Small intestine (tissue), 7 donors: ENCODE measurements at regions not wholly inside any gene's neighbourhood (a gene's known extent, or its start where the extent isn't known, plus 50 kb on each side); places are given as distances from the start of the nearest gene placed in this dataset.
A peak's percentile ranks its signal among the peaks of the same experiment; 100 is the strongest.

Experiments used
- DNase-seq, 2 donors: peaks; one replicate each; pipeline versions ENCODE4 v3.0.0 to v3.0.0-alpha.2; 2013
- FAIRE-seq: peaks from 2 replicates; lab custom pipeline; 2012; peaks lifted over from hg19 to GRCh38; lab: Jason Lieb, UNC
- H3K27ac ChIP-seq, 3 donors: one replicate each; pipeline ENCODE4 v1.5.1; 2013; ENCODE audit warnings: low read length in 2 of 3, mild to moderate bottlenecking in 2 of 3, control low read depth in 1 of 3, inconsistent platforms in 1 of 3, low read depth in 1 of 3, moderate library complexity in 1 of 3
- H3K27me3 ChIP-seq, 3 donors: one replicate each; pipeline ENCODE4 v1.6.1; 2013; ENCODE audit warnings: low read length in 3 of 3, inconsistent platforms in 1 of 3; ENCODE audit not compliant: control insufficient read depth in 3 of 3, insufficient read depth in 3 of 3
- H3K36me3 ChIP-seq, 3 donors: one replicate each; pipeline ENCODE4 v1.6.1; 2013; ENCODE audit warnings: low read length in 3 of 3, inconsistent platforms in 1 of 3, low read depth in 1 of 3, mild to moderate bottlenecking in 1 of 3, moderate library complexity in 1 of 3; ENCODE audit not compliant: control insufficient read depth in 3 of 3, insufficient read depth in 2 of 3
- H3K4me1 ChIP-seq, 3 donors: one replicate each; pipeline ENCODE4 v1.6.1; 2013; ENCODE audit warnings: low read length in 2 of 3, inconsistent platforms in 1 of 3, low read depth in 1 of 3, mild to moderate bottlenecking in 1 of 3, moderate library complexity in 1 of 3; ENCODE audit not compliant: control insufficient read depth in 3 of 3, insufficient read depth in 2 of 3
- H3K4me3 ChIP-seq, 3 donors: one replicate each; pipeline ENCODE4 v1.5.1; 2013; ENCODE audit warnings: low read length in 3 of 3, control low read depth in 1 of 3, inconsistent platforms in 1 of 3, low read depth in 1 of 3, mild to moderate bottlenecking in 1 of 3, moderate library complexity in 1 of 3
- H3K9me3 ChIP-seq, 2 donors: one replicate each; pipeline ENCODE4 v1.6.1; 2013; ENCODE audit warnings: low read depth in 1 of 2, low read length in 1 of 2; ENCODE audit not compliant: control insufficient read depth in 2 of 2, insufficient read depth in 1 of 2
- WGBS, 3 donors: extraction: QIAGEN DNeasy Blood & Tissue Kit; methylation state at CpG; one replicate each; pipeline ENCODE4 v1.1.7; 2013; 5-methylcytosine and 5-hydroxymethylcytosine counted together
- donor health status: healthy with polysubstance abuse.
- donor health status: control.
- donor health status: control.
- donor health status: Bipolar disorder and iron deficiency.
- donor health status: healthy.

GRCh38 chr12:124098887-124099286 lies 125.9 kb downstream of the ZNF664 start:
- Histone ChIP-seq H3K4me1 (no peaks in the 10 kb centered on the region), H3K9me3 (peaks cover 0 to 2% of the 10 kb centered on the region in 2 donors), H3K36me3 (no peaks in the 10 kb centered on the region), H3K27ac (no peak overlapping the region), H3K27me3 (no peaks in the 10 kb centered on the region), H3K4me3 (no peak overlapping the region)
- 72 to 82% (median 79%) methylated on average over 8 of the region's 8 CpGs for WGBS, 3 donors
- FAIRE-seq: no peak
- no peak for DNase-seq

DNA sequence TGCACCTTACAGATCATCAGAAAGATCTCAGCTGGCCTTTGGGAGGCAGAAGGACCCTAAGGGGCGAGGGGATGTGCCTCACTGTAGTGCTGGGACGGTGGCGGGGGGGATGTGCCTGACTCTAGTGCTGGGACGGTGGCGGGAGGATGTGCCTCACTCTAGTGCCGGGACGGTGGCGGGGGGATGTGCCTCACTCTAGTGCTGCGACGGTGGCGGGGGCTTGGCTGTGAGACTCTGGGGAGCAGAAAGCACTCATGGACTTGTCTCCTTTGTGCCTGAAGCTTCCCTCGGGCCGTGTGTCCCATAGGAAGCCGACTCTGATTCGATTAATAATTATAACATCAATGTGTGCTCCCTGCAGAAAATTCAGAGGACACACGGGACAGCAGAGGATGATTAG lies 126.6 kb downstream of the ZNF664 start:
- Histone ChIP-seq H3K27ac (no peak overlapping the region), H3K4me3 (no peak overlapping the region), H3K4me1 (no peaks in the 10 kb centered on the region), H3K36me3 (no peaks in the 10 kb centered on the region), H3K27me3 (no peaks in the 10 kb centered on the region), H3K9me3 (peaks cover 0 to 2% of the 10 kb centered on the region in 2 donors)
- FAIRE-seq (no peak), DNase-seq (no peak)
- WGBS, 3 donors: 91 to 92% (median 92%) methylated on average over 16 of the region's 16 CpGs

DNA sequence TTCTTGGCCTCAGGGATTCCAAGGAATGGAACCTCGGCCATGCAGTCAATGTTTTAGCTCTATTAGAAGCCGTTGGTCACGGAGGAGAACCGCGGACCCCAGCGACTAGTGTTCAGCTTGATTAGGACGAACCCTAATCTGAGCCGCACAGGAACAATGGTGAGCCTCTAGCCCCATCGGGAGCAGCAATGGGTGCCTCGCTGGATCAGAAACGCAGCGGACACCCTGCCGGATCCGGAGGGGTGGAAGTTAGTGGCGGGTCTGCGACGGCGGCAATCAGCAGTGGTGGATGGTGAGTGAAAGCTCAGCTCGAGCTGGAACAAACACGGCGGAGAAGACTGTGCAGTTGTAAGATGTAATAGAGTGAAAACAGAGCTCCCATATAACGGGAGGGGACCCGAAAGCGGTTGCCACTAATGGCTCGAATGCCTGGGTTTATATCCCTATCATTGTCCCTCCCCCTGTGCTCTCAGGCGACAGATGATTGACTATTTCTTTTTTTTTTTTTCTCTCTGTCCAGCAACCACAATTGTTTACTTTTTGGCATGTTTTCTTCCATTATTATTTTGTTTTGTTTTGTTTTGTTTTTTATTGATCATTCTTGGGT lies 127.7 kb downstream of the ZNF664 start:
- peaks cover 0 to 2% of the 10 kb centered on the region in 2 donors for H3K9me3 ChIP-seq
- no peak for DNase-seq
- no peak for FAIRE-seq
- no peaks in the 10 kb centered on the region for H3K27me3 ChIP-seq
- no peak overlapping the region for H3K4me3 ChIP-seq
- H3K36me3 ChIP-seq: no peaks in the 10 kb centered on the region
- no peak overlapping the region for H3K27ac ChIP-seq
- H3K4me1 ChIP-seq: no peaks in the 10 kb centered on the region
- WGBS, 3 donors: 87 to 89% (median 88%) methylated on average over 26 of the region's 26 CpGs

DNA sequence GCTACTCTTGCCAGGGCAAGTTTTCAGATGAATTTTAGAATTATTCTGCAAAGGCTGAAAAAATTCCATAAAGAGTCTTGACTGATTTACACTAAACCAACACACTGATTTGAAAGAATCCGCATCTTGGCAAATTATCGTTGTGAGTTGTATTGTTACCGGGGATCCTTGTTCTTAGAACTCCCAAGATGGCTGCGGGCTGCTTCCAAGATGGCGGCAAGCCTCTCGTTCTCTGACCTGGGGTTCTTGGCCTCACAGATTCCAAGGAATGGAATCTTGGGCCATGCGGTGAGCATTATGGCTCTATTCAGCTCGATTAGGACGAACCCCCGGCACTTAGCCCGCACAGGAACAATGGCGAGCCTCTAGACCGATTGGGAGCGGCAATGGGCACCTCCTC lies 132.5 kb downstream of the ZNF664 start:
- no peak overlapping the region for H3K27ac ChIP-seq
- H3K36me3 ChIP-seq: no peaks in the 10 kb centered on the region
- H3K9me3 ChIP-seq: peaks cover 0 to 8% of the 10 kb centered on the region in 2 donors
- 89 to 93% (median 93%) methylated on average over 14 of the region's 14 CpGs for WGBS, 3 donors
- DNase-seq (no peak), FAIRE-seq (no peak)
- H3K27me3 ChIP-seq: no peaks in the 10 kb centered on the region
- no peaks in the 10 kb centered on the region for H3K4me1 ChIP-seq
- no peak overlapping the region for H3K4me3 ChIP-seq

DNA sequence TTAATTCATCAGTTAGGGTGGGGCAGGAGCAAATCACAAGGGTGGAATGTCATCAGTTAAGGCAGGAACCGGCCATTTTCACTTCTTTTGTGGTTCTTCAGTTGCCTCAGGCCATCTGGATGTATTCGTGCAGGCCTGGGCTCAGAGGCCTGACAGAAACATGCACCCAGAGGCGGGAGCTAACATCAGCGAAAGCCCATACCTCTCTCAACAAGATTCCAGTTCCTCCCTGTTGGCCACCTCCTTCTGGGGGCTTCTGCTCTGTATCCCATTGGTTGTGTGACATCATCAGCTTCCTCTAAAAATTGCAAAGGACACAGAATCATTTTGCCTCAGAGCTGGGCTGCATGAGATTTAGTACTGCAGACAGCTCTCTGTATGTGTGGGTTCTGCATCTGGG lies 134.3 kb downstream of the ZNF664 start:
- DNase-seq: no peak
- H3K27me3 ChIP-seq: no peaks in the 10 kb centered on the region
- 88 to 93% (median 90%) methylated on average over 4 of the region's 4 CpGs for WGBS, 3 donors
- no peak overlapping the region for H3K27ac ChIP-seq
- H3K4me3 ChIP-seq: no peak overlapping the region
- no peaks in the 10 kb centered on the region for H3K4me1 ChIP-seq
- H3K9me3 ChIP-seq: peaks cover 0 to 6% of the 10 kb centered on the region in 2 donors
- FAIRE-seq: no peak
- no peaks in the 10 kb centered on the region for H3K36me3 ChIP-seq

DNA sequence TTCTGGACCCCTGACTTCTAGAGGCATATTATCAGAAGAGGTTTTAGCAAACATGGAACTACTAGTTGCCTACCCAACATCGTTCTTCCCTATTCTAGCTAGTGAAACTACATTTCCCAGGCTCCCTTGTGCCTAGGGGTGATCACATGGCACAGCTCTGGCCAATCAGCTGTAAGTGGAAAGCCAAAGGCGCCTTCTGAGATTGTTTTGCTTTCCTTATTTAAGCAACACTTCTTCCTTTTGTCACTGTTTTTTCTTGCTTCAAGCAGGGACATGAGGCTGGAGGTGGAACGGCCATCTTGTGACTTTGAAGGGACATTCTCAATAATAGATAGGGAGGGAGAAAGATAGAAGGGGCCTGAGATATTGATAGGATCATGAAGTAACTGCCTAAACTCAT lies 136.7 kb downstream of the ZNF664 start:
- no peaks in the 10 kb centered on the region for H3K4me1 ChIP-seq
- no peaks in the 10 kb centered on the region for H3K36me3 ChIP-seq
- WGBS, 3 donors: 75 to 76% (median 76%) methylated on average over 3 of the region's 3 CpGs
- no peaks in the 10 kb centered on the region for H3K27me3 ChIP-seq
- DNase-seq: peak in 1 of 2 donors; percentile 33
- FAIRE-seq: no peak
- peaks cover 0 to 13% of the 10 kb centered on the region in 2 donors for H3K9me3 ChIP-seq
- H3K27ac ChIP-seq: no peak overlapping the region
- no peak overlapping the region for H3K4me3 ChIP-seq

GRCh38 chr12:124110372-124110883 lies 137.4 kb downstream of the ZNF664 start:
- H3K4me1 ChIP-seq: no peaks in the 10 kb centered on the region
- H3K9me3 ChIP-seq: peaks cover 0 to 13% of the 10 kb centered on the region in 2 donors
- no peak overlapping the region for H3K27ac ChIP-seq
- no peaks in the 10 kb centered on the region for H3K36me3 ChIP-seq
- no peak for DNase-seq
- no peaks in the 10 kb centered on the region for H3K27me3 ChIP-seq
- FAIRE-seq: no peak
- no peak overlapping the region for H3K4me3 ChIP-seq
- WGBS, 3 donors: 97 to 98% (median 98%) methylated on average over 2 of the region's 2 CpGs

- Histone ChIP-seq H3K27ac (no peak overlapping the region), H3K36me3 (no peaks in the 10 kb centered on the region), H3K4me3 (no peak overlapping the region), H3K27me3 (no peaks in the 10 kb centered on the region), H3K9me3 (peaks cover 0 to 13% of the 10 kb centered on the region in 2 donors), H3K4me1 (no peaks in the 10 kb centered on the region)
- DNase-seq (no peak), FAIRE-seq (no peak)
- 74 to 77% (median 75%) methylated on average over 5 of the region's 5 CpGs for WGBS, 3 donors
These were observed 138.0 kb downstream of the ZNF664 start for GRCh38 chr12:124111006-124111405.

GRCh38 chr12:124114316-124114715 lies 141.3 kb downstream of the ZNF664 start:
- DNase-seq: no peak
- 85 to 96% (median 86%) methylated on average over 2 of the region's 2 CpGs for WGBS, 3 donors
- Histone ChIP-seq H3K9me3 (peaks cover 0 to 7% of the 10 kb centered on the region in 2 donors), H3K4me3 (no peak overlapping the region), H3K4me1 (no peaks in the 10 kb centered on the region), H3K27ac (no peak overlapping the region), H3K36me3 (no peaks in the 10 kb centered on the region), H3K27me3 (no peaks in the 10 kb centered on the region)
- FAIRE-seq: no peak
